DOHH2 (cell line): ENCODE measurements at regions not wholly inside any gene's neighbourhood (a gene's known extent, or its start where the extent isn't known, plus 50 kb on each side); places are given as distances from the start of the nearest gene placed in this dataset.
"Not testable (repeated sequence)": the region's sequence is repeated elsewhere in the genome, so short reads cannot be mapped to it uniquely, and the experiment has no call there.

Experiments used
- H3F3A ChIP-seq: fragments of 200-600 bp; sonication (generic), shearing (Covaris generic); 2 replicates; pipeline ENCODE4 v1.6.0; 2016; ENCODE audit warnings: antibody characterized with exemption, mild to moderate bottlenecking; ENCODE audit not compliant: control insufficient read depth, insufficient read depth
- H3K27ac ChIP-seq: fragments of 200-600 bp; sonication (generic); 2 replicates; pipeline ENCODE4 v1.5.1; 2014; ENCODE audit warnings: low read depth, mild to moderate bottlenecking, low read length, moderate library complexity
- H3K27me3 ChIP-seq: fragments of 200-600 bp; sonication (generic); 2 replicates; pipeline ENCODE4 v1.6.1; 2014; ENCODE audit warnings: mild to moderate bottlenecking, low read length, mixed read lengths; ENCODE audit not compliant: control insufficient read depth
- H3K36me3 ChIP-seq: fragments of 200-600 bp; sonication (generic); 2 replicates; pipeline ENCODE4 v1.6.1; 2014; ENCODE audit warnings: mild to moderate bottlenecking, low read length, moderate library complexity, mixed read lengths; ENCODE audit not compliant: control insufficient read depth
- H3K4me1 ChIP-seq: fragments of 200-600 bp; sonication (generic); 2 replicates; pipeline ENCODE4 v1.6.1; 2014; ENCODE audit warnings: mild to moderate bottlenecking, low read length, mixed read lengths; ENCODE audit not compliant: control insufficient read depth
- H3K4me2 ChIP-seq: fragments of 200-600 bp; sonication (generic); 2 replicates; pipeline ENCODE4 v1.6.0; 2014; ENCODE audit warnings: mild to moderate bottlenecking, low read length, moderate library complexity
- H3K4me3 ChIP-seq: fragments of 200-600 bp; sonication (generic); 2 replicates; pipeline ENCODE4 v1.5.1; 2014; ENCODE audit warnings: mild to moderate bottlenecking, low read length, mixed read lengths
- H3K79me2 ChIP-seq: fragments of 200-600 bp; sonication (generic); 2 replicates; pipeline ENCODE4 v1.6.1; 2014; ENCODE audit warnings: mild to moderate bottlenecking, low read length, mixed read lengths; ENCODE audit not compliant: control insufficient read depth
- H3K9me2 ChIP-seq: fragments of 200-600 bp; sonication (generic); replicated peaks from 2 replicates; pipeline ENCODE4 v1.6.1; 2014; ENCODE audit warnings: mild to moderate bottlenecking, low read length, mixed read lengths; ENCODE audit not compliant: control insufficient read depth
- H3K9me3 ChIP-seq: fragments of 200-600 bp; sonication (generic); 2 replicates; pipeline ENCODE4 v1.6.1; 2014; ENCODE audit warnings: antibody characterized with exemption, low read length, mixed read lengths; ENCODE audit not compliant: control insufficient read depth, insufficient read depth
- H4K20me1 ChIP-seq: fragments of 200-600 bp; sonication (generic); 2 replicates; pipeline ENCODE4 v1.6.0; 2014; ENCODE audit warnings: low read depth, mild to moderate bottlenecking, antibody characterized with exemption, low read length, moderate library complexity; ENCODE audit not compliant: control insufficient read depth, insufficient read depth
- CTCF ChIP-seq: fragments of 200-600 bp; sonication (generic); IDR thresholded peaks from one replicate; pipeline ENCODE4 v1.5.1; 2014; ENCODE audit warnings: antibody characterized with exemption, mild to moderate bottlenecking, low read depth, low read length; ENCODE audit not compliant: poor library complexity, severe bottlenecking
- EZH2phosphoT487 ChIP-seq: fragments of 200-600 bp; sonication (generic); IDR thresholded peaks from 2 replicates; pipeline ENCODE4 v1.6.1; 2017; ENCODE audit warnings: borderline replicate concordance, mild to moderate bottlenecking, antibody characterized with exemption, low read length, moderate library complexity, mixed read lengths

GRCh38 chr12:124086299-124086898 lies 113.4 kb downstream of the ZNF664 start:
- H3F3A ChIP-seq: no peaks in the 10 kb centered on the region
- H3K4me2 ChIP-seq: no peak overlapping the region
- no peak for TF ChIP-seq CTCF
- TF ChIP-seq EZH2phosphoT487: no peak
- H3K4me3 ChIP-seq: no peak overlapping the region
- no peaks in the 10 kb centered on the region for H3K79me2 ChIP-seq
- no peaks in the 10 kb centered on the region for H3K4me1 ChIP-seq
- no peak overlapping the region for H3K27ac ChIP-seq
- no peaks in the 10 kb centered on the region for H3K27me3 ChIP-seq
- H3K9me2 ChIP-seq: no peaks in the 10 kb centered on the region
- H4K20me1 ChIP-seq: no peaks in the 10 kb centered on the region
- H3K9me3 ChIP-seq: no peaks in the 10 kb centered on the region
- H3K36me3 ChIP-seq: no peaks in the 10 kb centered on the region

GRCh38 chr12:124087266-124088051 lies 114.4 kb downstream of the ZNF664 start:
- Histone ChIP-seq H3K27ac (no peak overlapping the region), H3K9me2 (no peaks in the 10 kb centered on the region), H3K36me3 (no peaks in the 10 kb centered on the region), H3F3A (no peaks in the 10 kb centered on the region), H3K4me1 (no peaks in the 10 kb centered on the region), H3K27me3 (no peaks in the 10 kb centered on the region), H4K20me1 (no peaks in the 10 kb centered on the region), H3K9me3 (0 out of 2 replicates have a peak, but pooled peaks cover under 1% of the 10 kb centered on the region), H3K4me2 (no peak overlapping the region), H3K79me2 (no peaks in the 10 kb centered on the region), H3K4me3 (no peak overlapping the region)
- TF ChIP-seq EZH2phosphoT487: no peak
- TF ChIP-seq CTCF: no peak

- Histone ChIP-seq H3K27ac (no peak overlapping the region), H4K20me1 (no peaks in the 10 kb centered on the region), H3K9me3 (peaks cover 4% of the 10 kb centered on the region; the same call in 1 of the 2 replicates)
These were observed 115.3 kb downstream of the ZNF664 start for GRCh38 chr12:124088217-124088907.

GRCh38 chr12:124089181-124089914 lies 116.3 kb downstream of the ZNF664 start:
- H3K27me3 ChIP-seq, H3K4me2 ChIP-seq, H4K20me1 ChIP-seq, H3K4me1 ChIP-seq, H3F3A ChIP-seq, H3K36me3 ChIP-seq, H3K4me3 ChIP-seq, H3K9me3 ChIP-seq, H3K27ac ChIP-seq, H3K9me2 ChIP-seq, H3K79me2 ChIP-seq: not testable (repeated sequence)

More at GRCh38 chr12:124088217-124088907, 115.3 kb downstream of the ZNF664 start:
- no peaks in the 10 kb centered on the region for H3K9me2 ChIP-seq
- no peaks in the 10 kb centered on the region for H3K27me3 ChIP-seq
- H3F3A ChIP-seq: no peaks in the 10 kb centered on the region
- no peaks in the 10 kb centered on the region for H3K79me2 ChIP-seq
- H3K4me1 ChIP-seq: no peaks in the 10 kb centered on the region
- H3K36me3 ChIP-seq: no peaks in the 10 kb centered on the region
- no peak overlapping the region for H3K4me3 ChIP-seq
- H3K4me2 ChIP-seq: no peak overlapping the region
- TF ChIP-seq EZH2phosphoT487: no peak
- TF ChIP-seq CTCF: no peak
